ENCODE measurements at regions not wholly inside any gene's neighbourhood (a gene's known extent, or its start where the extent isn't known, plus 50 kb on each side); places are given as distances from the start of the nearest gene placed in this dataset.

DNA sequence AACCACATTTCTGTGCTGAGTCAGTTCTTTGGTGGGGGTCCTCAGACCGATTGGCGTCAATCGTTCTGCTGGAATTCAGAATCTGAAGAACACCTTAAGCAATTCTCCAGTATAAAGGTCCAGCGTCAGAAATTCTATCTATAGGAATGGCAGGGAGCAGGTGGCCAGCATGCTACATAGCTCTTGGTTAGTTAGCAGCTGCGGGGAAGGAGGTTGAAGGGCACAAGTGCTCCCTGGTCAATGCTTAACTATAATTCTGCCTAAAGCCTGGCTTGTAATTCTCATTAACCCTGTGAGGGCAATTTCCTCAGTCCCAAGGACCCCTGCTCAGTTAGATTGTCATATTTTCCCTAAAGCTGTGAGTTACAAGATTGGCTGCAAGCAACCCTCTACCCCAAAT is 54.3 kb upstream of the GALNT2 start:
- Histone ChIP-seq H3K27ac (ENCODE audit: low read depth in 2 of 2, low read length in 1 of 2) (no peak overlapping the region), H3K9me3 (ENCODE audit: control insufficient read depth in 2 of 2, insufficient read depth in 1 of 2, low read depth in 1 of 2, low read length in 1 of 2) (no peaks in the 10 kb centered on the region), H3K27me3 (ENCODE audit: control insufficient read depth in 1 of 2, insufficient read depth in 2 of 2, low read length in 2 of 2) (no peaks in the 10 kb centered on the region), H3K4me1 (ENCODE audit: control insufficient read depth in 2 of 2, insufficient read depth in 2 of 2, low read length in 1 of 2) (no peaks in the 10 kb centered on the region), H3K36me3 (ENCODE audit: control insufficient read depth in 2 of 2, insufficient read depth in 2 of 2, low read length in 1 of 2) (no peaks in the 10 kb centered on the region), H3K4me3 (ENCODE audit: low read depth in 1 of 2, low read length in 2 of 2) (no peak overlapping the region)
- WGBS, 2 donors = 88 to 94% methylated on average over 5 of the region's 5 CpGs

DNA sequence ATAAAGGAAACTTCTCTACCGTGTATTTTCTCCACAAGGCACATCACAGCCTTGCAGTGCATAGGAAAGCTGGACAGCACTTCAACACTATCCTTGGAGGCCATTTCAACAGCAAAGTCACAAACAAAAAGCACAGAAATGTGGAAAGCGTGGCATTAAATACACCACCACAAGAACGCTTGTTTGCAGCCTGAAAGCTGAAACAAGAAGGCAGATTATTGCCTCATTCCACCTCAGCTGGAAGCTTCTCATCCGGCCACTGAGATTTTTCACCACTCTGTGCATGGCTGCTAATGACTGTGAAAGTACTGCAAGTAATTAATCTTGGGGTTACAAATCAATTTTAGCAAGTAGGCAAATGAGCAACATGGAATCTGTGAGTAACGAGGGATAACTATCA is 50.9 kb upstream of the GALNT2 start:
- H3K36me3 ChIP-seq (ENCODE audit: control insufficient read depth in 2 of 2, insufficient read depth in 2 of 2, low read length in 1 of 2) = no peaks in the 10 kb centered on the region
- H3K4me1 ChIP-seq (ENCODE audit: control insufficient read depth in 2 of 2, insufficient read depth in 2 of 2, low read length in 1 of 2) = no peaks in the 10 kb centered on the region
- H3K4me3 ChIP-seq (ENCODE audit: low read depth in 1 of 2, low read length in 2 of 2) = no peak overlapping the region
- no peak overlapping the region for H3K27ac ChIP-seq (ENCODE audit: low read depth in 2 of 2, low read length in 1 of 2)
- WGBS, 2 donors = 85 to 89% methylated on average over 5 of the region's 5 CpGs
- no peaks in the 10 kb centered on the region for H3K27me3 ChIP-seq (ENCODE audit: control insufficient read depth in 1 of 2, insufficient read depth in 2 of 2, low read length in 2 of 2)
- no peaks in the 10 kb centered on the region for H3K9me3 ChIP-seq (ENCODE audit: control insufficient read depth in 2 of 2, insufficient read depth in 1 of 2, low read depth in 1 of 2, low read length in 1 of 2)

Measured in esophagus (tissue), 2 donors.